NCI-H748 (cell line): ENCODE measurements at regions not wholly inside any gene's neighbourhood (a gene's known extent, or its start where the extent isn't known, plus 50 kb on each side); places are given as distances from the start of the nearest gene placed in this dataset.
"Not testable (repeated sequence)": the region's sequence is repeated elsewhere in the genome, so short reads cannot be mapped to it uniquely, and the experiment has no call there.

Source experiments
- DNase-seq: peaks from one replicate; lab custom pipeline; 2025; ENCODE audit not compliant: unreplicated experiment; lab: John Stamatoyannopoulos, UW

DNA sequence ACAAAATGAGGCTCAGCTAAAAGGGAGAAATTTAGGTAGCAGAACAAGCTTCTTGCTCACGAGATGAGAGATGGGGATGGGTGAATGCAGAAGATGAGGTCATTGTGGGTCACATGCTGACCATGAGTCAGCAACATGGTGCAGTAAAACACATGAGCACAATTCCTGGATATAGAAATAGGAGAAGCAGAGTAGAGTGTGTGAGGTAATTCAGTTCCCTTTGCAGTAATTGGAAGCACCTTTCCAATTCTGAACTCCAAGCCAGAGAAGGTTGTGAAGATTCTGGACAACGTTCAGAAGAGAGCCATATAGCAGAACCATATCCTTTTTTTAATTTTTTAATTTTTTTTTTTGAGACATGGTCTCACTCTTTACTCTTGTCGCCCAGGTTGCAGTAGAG is 62.0 kb upstream of the LMNTD1 start:
- DNase-seq, result no peak

DNA sequence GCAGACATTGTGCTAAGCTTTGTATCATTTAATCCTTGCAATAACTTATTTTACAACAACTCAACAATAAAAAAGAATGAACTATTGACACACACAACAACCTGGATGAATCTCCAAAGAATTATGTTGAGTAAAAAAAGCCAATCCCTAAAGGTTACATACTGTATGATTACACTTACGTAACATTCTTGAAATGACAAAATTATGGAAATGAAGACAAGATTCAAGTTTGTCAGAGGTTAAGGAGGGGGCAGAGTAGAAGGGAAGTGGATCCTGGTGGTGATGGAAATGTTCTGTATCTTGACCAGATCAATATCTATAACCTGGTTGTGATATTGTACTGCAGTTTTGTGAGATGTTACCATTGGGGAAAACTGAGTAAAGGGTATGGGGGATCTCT is 63.2 kb upstream of the LMNTD1 start:
- no peak for DNase-seq

DNA sequence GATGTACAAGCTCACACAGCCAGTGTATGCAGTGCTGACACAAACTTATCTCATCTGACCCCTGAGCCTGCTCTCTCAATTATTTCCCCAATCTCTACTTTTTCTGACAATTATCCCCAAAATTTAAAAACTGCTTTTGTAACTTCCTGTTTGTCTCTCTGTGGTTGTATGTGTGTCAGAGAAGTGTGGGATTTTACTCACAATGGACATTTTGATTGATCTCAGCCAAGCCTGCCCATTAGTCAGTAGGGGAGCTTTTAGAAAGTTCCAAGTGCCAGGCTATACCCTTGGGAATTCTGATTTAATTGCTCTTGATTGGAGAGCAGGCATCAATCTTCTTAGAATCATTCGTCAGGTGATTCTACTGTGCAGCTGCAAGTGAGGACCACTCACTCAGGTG is 64.9 kb upstream of the LMNTD1 start:
- DNase-seq, result no peak

DNA sequence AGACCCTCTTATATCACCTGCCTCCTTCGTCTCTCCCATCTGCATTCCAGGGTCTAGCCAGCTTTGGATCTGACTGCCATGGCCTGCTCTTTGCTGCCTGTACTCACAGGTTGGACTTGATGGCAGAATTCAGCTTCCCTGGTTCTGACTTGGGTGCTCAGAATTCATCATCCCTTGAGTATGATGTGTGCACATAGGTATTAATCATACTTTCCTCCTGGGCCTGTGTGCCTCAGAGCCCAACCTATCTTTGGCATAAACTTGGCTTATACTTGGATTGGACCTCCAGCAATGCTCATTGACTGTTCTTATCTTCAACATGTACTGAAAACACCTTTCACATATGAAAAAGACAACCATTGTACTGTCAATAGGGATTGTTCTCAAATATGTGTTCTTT is 70.7 kb upstream of the LMNTD1 start:
- no peak for DNase-seq

DNA sequence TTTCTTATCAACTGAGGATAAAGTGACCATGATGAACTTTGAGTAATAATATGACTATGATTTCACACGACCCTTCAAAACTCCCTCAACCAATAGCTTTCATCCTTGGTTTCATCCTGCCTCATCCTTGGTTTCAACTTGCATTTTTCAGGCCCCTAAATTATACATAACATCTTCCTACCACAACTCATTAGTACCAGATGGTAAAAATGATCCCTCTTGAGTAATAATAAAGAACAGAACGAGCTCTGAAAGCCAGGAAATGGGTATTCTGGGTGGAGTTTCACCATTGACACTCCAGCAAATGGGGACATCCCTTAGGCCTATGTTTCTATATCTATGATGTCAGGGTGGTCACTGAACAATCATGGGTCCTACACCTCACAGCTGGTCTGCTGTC is 72.1 kb upstream of the LMNTD1 start:
- DNase-seq, result no peak

DNA sequence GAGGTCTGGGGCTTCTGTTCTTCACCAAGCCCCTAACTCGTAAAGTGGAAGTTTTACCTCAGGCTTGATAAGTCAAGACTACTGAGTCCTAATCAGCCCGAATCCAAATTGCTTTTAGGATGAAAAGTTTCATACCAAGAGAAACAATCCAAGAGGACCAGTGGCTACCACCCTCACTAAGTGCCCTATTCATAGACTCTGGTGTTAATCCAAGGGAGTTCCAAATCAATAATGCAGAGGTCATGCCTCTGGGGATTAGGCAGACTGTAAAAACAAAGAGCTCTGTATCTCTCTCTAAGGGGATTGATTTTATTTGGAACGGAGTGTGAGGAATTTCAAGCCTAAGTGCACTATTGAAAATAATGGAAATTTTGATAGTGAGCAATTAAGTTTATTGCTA is 76.3 kb upstream of the LMNTD1 start:
- no peak for DNase-seq

DNA sequence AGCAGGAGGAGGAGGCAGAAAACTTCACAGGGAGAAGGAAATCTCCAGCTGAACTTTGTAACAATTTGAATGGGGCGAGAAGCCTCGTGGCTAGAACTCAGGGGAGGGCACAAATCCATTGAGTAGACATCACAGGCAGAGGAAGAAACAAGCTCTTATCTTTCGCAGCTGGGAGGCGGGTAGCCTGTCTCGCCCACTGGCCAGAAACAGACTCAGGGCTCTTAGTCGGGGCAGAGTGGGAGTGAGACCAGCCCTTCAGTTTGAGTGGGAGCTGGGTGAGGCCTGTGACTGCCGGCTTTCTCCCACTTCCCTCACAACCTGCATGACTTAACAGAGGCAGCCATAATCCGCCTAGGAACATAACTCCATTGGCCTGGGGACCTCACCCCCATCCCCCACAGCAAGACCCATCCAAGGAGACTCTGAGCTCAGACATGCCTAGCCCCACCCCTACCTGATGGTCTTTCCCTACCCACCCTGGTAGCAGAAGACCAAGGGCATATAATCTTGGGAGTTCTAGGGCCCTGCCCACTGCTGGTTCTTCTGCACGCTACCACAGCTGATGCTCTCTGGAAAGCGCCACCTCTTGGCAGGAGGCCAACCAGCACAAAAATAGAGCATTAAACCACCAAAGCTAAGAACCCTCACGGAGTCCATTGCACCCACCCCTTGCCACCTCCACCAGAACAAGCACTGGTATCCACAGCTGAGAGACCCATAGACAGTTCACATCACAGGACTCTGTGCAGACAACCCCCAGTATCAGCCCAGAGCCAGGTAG is 77.8 kb upstream of the LMNTD1 start:
- not testable (repeated sequence) for DNase-seq

DNA sequence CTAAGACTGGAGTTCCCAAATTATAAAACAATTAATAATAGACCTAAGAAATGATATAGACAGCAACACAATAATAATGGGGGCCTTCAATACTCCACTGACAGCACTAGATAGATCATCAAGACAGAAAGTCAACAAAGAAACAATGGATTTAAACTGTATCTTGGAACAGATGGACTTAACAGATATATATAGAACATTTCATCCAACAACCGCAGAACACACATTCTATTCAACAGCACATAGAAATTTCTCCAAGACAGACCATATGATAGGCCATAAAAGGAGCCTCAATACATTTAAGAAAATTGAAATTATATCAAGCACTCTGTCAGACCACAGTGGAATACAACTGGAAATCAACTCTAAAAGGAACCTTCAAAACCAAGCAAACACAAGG is 80.1 kb upstream of the LMNTD1 start:
- DNase-seq, result not testable (repeated sequence)

DNA sequence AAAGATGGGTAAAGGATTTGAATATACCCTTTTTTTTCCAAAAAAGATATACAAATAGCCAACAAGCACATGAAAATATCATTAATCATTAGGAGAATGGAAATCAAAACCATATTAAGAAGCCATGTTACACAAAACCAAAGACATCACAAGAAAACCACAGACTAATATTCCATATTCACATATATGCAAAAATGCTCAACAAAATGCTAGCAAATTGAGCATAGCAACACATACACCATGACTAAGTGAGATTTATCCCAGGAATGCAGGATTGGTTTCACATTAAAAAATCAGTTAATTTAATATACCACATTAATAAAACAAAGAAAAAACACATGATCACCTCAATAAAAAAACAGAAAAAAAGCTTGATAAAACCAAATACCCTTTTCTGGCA is 84.7 kb upstream of the LMNTD1 start:
- no peak for DNase-seq

DNA sequence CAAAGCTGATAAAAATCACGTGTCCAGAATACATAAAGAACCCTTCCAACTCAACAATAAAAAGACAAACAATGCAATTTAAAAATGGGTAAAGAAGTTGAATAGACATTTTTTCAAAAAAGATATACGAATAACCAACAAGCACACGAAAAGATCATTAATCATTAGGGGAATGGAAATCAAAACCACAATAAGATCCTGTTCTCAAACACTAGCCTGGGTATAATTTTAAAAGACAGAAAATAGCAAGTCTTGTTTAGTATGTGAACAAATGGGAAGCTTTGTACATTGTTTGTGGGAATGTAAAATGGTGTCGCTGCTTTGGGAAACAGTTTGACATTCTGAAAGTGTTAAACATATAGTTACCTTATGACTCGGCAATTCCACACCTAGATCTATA is 86.3 kb upstream of the LMNTD1 start:
- DNase-seq, result no peak

DNA sequence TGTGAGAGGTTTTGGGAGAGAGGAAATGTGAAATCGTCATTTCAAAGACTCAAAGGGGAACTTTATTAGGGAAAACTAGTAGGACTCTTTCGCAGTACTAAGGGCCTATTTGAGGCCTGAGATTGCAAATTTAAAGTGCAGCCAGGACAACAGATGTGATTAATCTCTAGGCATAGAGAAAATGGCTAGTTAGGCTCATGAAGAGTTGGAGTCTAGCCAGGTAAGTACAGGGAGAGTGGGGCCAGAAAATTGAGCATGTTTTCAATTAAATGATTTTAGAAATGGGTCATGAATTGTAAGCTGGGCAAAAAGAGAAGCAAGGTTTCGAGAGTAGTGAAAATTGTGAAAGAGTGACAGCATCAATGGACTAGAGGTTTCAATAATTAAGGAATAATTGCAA is 91.9 kb upstream of the LMNTD1 start:
- no peak for DNase-seq

DNA sequence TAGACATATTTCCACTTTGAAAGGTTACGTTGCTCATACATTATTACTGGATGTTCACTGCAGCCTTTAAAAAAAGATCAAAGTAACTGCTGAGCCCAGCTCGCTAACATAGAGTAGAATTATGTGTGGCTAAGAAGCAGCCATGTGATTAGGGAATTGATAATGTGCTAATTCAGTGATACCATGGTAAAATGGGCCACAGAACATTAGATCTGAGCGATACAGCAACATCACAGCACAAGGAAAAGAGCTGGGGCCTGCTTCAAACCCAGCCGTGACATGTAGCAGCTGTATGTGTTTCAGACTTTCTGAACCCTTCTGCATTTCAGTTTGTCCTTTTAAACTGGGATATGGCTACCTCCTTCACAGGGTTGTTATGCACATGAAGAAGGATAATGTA is 92.3 kb upstream of the LMNTD1 start:
- no peak for DNase-seq

DNA sequence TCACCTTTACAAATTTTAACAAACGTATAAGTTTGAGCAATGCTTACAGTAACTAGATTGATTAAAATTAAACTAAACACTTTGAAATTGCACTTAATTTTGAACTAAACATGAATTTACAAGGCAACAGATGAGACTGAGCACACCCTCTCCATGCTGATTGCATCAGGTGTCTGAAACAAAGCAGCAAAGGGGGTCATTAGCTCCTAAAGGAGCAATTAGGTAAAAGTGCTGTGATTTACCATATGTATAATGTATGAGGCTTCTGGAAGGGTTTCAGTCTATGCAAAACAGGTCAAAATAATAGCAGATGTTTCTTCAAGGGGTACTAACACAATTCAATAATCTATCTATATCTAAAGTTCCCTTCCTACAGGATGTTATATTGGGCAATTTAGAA is 98.8 kb upstream of the LMNTD1 start:
- DNase-seq, result no peak

DNA sequence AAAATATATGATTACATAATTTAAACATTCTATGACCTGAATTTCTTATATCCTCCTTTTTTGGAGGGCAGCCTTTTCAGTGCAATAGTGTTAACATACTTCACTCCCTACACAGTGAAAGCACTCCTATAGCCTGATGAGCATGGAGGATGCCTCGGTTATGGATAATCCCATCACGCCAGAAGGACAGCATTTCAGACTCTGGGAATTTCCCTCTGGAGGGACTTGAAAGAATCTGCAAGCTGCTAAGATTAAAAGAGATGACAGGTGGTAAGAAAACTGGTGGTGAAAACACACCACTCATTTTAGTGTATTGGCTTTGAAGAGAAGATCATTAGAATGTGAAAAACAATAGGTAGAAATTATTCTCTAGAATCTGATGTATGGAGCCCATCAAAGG is 99.3 kb upstream of the LMNTD1 start:
- DNase-seq, result no peak

DNA sequence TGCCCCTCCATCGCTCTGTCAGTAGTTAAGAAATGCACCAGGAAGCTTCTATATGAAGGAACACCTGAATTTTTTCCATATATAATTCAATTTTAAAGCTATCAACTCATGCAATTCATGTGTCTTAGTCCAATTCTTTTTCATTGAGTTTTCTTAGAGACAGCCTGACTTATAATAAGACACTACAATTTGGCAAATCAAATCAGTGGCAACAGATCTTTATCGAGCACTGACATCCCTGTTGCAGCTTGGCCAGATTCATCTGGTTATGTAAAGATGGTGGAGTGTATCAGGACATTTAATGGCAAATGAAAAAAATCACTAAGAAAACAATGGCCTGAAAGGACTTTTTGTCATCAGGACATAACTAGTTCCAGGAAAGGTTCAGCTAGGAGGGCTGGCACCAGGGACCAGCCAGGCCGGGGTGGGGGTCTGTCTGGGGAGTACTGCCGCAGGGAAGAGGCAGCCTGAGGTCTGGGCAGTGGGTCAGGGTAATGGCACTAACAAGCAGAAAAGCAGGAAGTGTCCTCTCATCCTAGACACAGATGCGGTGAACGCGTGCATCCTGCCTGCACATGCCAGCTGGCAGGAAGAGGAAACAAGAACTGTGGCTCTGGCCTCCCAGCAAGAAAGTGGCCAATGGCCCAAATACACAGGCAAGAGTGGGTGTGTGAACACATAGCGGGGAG is 100.5 kb upstream of the LMNTD1 start:
- DNase-seq, result no peak

DNA sequence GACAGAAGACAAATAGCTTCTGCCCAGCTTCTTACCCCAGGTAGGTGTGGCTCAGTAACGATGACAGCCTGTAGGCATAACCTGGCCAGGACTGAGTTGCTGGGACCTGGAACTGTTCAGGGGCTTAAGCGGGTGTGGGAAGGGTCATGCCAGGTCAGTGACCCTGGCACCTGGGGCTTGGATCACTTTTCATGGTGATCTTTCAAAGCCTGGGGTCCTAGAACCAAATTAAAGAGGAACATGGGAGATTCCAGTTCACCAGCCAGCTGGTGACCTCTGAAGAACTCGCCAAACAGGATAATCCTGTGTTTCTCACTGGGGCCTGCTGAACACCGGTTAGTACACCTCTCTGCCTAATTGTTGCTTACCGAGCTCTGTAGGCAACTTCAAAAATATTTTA is 102.6 kb upstream of the LMNTD1 start:
- DNase-seq, result no peak

DNA sequence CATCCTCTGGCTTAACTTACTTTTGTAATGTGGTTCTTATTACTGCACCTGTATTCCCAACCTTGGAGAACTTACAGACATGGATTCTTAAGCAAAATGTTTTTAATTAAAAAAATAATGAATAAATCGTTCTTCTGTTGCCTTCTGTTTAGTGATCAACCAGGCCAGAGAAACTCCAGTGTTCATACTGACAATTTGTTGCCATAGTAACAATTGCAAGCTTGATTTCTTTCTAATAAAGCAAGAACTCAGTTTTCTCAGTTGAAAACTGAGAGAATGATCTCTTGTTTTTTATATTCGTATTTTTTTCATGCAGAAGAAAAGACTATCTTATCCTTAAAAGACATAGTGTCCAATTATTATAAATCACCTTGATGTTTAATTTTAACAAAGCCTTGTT is 106.5 kb upstream of the LMNTD1 start:
- DNase-seq, result no peak

DNA sequence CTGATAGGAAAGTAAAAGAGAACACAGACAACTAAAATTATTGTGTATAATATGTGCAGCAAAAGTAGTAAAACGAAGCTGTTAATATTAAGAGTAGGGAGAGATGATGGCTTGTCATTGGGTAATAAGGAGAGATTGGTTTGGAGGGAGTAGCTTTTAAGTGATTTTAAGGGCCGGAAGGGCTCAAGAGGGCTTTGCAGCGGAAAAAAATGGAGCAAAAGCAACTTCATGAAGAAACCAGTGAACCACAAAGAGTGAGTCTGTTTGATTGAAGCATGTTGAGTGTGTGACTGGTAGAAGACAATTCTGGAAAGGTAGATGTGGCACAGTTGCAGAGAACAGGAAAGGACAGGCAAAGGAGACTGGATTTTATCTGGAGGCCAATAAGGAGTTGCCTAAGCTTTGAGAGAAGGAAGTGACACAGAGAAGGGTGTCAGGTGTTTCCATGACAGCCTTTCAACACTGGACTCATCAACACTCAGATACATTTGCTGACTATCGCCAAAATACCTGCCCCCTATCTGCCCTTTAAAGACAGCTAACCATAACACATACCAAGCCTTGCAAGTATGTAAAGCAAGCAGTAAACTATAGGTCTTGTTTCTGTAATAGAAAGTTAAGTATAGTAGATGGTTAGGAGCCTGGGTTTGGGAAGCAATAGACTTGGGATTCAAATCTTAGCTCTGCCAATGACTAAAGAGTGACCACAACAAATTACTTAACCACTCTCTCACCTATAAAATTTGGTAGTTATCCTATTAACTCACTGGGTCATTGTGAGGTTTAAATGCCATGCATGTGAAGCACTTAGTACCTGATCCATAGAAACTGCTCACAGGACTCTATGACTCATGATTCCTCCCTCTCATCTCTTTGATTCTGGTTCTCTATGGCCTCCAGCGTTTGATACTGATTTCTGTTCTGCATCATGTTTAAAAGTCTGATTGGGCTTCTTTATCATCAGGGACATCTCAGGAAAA is 117.3 kb upstream of the LMNTD1 start:
- no peak for DNase-seq

DNA sequence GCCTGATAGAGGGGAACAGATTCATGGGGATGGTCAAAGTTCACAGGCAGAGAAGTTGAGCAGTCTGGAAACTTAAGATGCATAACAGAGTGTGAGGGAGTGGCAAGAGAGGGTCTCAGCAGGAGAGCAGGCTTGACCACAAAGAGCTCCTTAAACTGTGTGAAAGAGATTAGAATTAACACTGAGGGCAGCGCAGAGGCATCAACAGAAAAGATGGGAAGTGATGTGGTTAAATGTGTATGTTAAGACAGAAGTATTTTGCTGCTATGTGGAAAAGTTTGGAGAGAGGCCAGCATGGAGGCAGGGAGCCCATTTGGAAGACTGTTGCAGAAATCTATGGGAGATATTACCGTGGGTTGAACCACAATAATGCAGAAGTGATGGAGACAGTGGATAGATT is 122.7 kb upstream of the LMNTD1 start:
- no peak for DNase-seq

DNA sequence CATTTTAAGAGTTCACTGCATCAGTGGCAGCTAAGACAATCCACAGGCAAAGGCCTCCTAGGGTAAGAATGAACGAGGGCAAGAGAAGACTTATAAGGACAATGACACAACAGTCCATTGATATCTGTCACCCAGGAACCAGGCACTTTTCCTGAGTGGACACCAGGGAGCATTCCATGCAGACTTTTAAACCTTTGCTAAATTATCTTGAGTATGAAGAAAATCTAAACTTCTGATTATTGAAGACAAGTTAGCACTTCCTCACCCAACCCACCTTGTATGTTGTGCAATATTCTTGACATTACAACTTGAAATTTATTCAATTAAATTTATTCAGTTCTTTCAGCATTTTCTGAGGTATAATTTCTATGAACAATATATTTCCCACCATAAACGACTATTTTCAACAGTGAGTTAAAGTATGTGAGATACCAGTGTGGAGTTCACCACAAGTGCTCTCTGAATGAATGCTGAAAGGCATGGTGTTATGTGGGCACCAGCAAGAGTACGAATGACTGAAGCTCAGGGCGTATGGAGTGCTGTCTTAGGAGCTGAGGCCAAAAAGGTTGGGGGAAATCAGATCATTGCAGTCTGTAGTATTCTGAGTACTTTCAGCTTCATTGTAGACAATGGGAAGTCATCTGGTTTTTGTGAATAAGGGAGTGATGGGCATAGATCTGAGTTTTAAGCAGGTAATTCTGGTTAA is 124.3 kb upstream of the LMNTD1 start:
- no peak for DNase-seq

DNA sequence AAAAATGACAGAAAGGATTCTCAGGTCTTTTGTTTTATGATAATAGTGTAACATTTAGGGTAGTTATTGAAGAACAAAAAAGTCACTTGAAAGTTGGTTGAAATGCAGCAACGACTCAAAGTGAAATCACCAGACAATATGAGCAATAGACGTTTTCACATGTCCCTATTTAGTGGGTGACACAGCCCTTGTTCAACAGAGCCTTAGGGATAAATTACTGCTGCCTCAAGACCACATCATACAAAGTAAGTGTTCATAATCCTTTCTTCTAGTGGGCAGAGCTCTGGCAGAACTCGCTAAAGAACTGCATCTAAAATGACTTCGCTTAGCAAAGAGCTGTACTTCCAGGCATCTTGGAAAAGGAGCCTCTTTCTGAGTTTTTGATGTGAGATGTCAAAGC is 128.5 kb upstream of the LMNTD1 start:
- no peak for DNase-seq
